Muscle of arm (tissue), 1 donor: ENCODE measurements at regions not wholly inside any gene's neighbourhood (a gene's known extent, or its start where the extent isn't known, plus 50 kb on each side); places are given as distances from the start of the nearest gene placed in this dataset.
A peak's percentile ranks its signal among the peaks of the same experiment; 100 is the strongest.

ENCODE experiments used
- DNase-seq: peaks from one replicate; pipeline ENCODE4 v3.0.0-alpha.2; 2013

GRCh38 chr4:73929278-73929677, 52.5 kb downstream of the PF4 start:
- no peak for DNase-seq

- no peak for DNase-seq
Measured at GRCh38 chr4:73923631-73923937, 54.4 kb downstream of the CXCL1 start.

DNA sequence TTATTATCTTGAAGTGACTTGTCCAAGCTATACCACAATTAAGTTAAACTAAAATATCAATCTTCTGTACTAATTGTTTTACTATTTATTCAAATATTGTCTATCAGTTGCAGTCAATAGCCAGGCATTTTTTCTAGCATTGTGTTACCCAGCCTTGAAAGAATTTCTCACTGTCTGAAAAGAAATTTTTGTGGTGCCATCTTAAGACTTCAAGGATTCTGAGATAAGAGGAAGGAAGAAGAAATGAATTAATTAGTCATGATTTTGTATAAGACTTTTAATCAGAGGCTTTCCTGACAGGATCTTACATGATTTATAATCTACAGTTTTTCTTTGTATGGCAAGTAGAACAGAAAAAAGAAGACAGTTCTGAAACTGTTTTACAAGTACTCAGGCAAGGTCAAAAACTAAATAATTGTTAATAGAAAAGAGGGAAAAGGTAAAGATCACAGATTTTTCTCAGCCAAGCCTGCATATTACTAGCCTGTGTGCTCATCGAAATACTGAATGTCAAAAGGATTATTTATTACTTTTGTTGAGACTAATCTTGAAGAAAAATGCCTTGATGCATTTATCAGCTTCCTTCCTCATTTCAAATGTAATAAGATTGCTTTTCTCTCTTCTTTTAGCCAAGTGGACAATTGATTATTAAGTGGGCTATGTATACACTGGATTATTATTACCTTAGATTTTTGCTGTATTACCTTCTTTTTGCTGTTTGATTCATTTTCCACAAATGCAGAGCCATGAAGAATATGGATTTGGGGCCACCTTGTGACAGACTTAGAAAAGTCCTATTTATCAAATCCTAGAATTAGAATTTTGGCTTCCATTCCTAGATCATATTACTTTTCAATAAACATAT, 53.8 kb downstream of the CXCL1 start:
- peak; percentile 8 for DNase-seq

- DNase-seq: no peak
Measured at GRCh38 chr4:73922317-73922716, 53.1 kb downstream of the CXCL1 start.
